Transverse colon (tissue), 4 donors: ENCODE measurements at regions not wholly inside any gene's neighbourhood (a gene's known extent, or its start where the extent isn't known, plus 50 kb on each side); places are given as distances from the start of the nearest gene placed in this dataset.

Experiments
- DNase-seq: peaks from one replicate; pipeline ENCODE4 v3.0.0-alpha.2; 2019
- H3K27ac ChIP-seq, 4 donors: fragments of 200-600 bp; sonication (generic); 2 replicates each; pipeline ENCODE4 v1.5.1; 2016 to 2018; ENCODE audit warnings: inconsistent platforms in 4 of 4
- H3K27me3 ChIP-seq: fragments of 200-600 bp; sonication (generic); 2 replicates; pipeline ENCODE4 v1.5.1; 2017; ENCODE audit warnings: inconsistent platforms
- H3K36me3 ChIP-seq, 4 donors: fragments of 200-600 bp; sonication (generic); 2 replicates each; pipeline ENCODE4 v1.5.1; 2017 to 2019; ENCODE audit warnings: inconsistent platforms in 4 of 4
- H3K4me1 ChIP-seq, 4 donors: fragments of 200-600 bp; sonication (generic); 2 replicates each; pipeline ENCODE4 v1.5.1; 2017 to 2020; ENCODE audit warnings: inconsistent platforms in 4 of 4
- H3K4me3 ChIP-seq, 4 donors: fragments of 200-600 bp; sonication (generic); 1 replicate in 1 of 4; 2 replicates in 3 of 4; pipeline versions ENCODE4 v1.5.1 to v1.6.1; 2017 to 2019; ENCODE audit warnings: inconsistent platforms in 4 of 4
- H3K9me3 ChIP-seq, 2 donors: fragments of 200-600 bp; sonication (generic); 2 replicates each; pipeline ENCODE4 v1.5.1; 2017 to 2019; ENCODE audit warnings: inconsistent platforms in 2 of 2
- EP300 ChIP-seq: sonication (generic); formaldehyde crosslinking; IDR thresholded peaks from one replicate; pipeline ENCODE4 v1.6.1; 2017; ENCODE audit warnings: antibody characterized with exemption, low read depth
- POLR2A ChIP-seq: fragments of 450-650 bp; IDR thresholded peaks from one replicate; pipeline ENCODE4 v1.6.1; 2016; ENCODE audit warnings: antibody characterized with exemption, mild to moderate bottlenecking, moderate library complexity
- POLR2AphosphoS5 ChIP-seq, 3 donors: sonication (generic); formaldehyde crosslinking; IDR thresholded peaks; one replicate each; pipeline ENCODE4 v1.6.1; 2016; ENCODE audit warnings: antibody characterized with exemption in 3 of 3
- WGBS, 2 donors: methylation state at CpG; one replicate each; pipeline ENCODE4 v1.1.5; 2018; ENCODE audit warnings: low coverage in 1 of 2; 5-methylcytosine and 5-hydroxymethylcytosine counted together
- in situ Hi-C, 4 donors: fragments of 200-750 bp; cut with MboI; loops; one replicate each; pipeline versions ENCODE4 v1.15.0 to v1.15.1; 2017; ENCODE audit warnings: low sequenced_read_pairs in 3 of 4, low pct_ligation_motif_present in 1 of 4, low pct_unique_long_range_greater_than_20kb in 1 of 4
- intact Hi-C: fragments of 100-400 bp; cut with DNase I; formaldehyde crosslinking; loops from one replicate; pipeline ENCODE4 v1.15.1; 2023; ENCODE audit warnings: low total_unique reads
- TF ChIP-seq, protein P1 (sequence below), 5 experiments: fragments of 200-600 bp in 3 of 5; fragments of 450-650 bp in 2 of 5; sonication (generic) in 3 of 5; IDR thresholded peaks; 1 replicate in 2 of 5; 2 replicates in 3 of 5; pipeline ENCODE4 v1.5.1; 2016 to 2017; ENCODE audit warnings: antibody characterized with exemption in 5 of 5, inconsistent platforms in 3 of 5, mild to moderate bottlenecking in 2 of 5, moderate library complexity in 1 of 5

DNA sequence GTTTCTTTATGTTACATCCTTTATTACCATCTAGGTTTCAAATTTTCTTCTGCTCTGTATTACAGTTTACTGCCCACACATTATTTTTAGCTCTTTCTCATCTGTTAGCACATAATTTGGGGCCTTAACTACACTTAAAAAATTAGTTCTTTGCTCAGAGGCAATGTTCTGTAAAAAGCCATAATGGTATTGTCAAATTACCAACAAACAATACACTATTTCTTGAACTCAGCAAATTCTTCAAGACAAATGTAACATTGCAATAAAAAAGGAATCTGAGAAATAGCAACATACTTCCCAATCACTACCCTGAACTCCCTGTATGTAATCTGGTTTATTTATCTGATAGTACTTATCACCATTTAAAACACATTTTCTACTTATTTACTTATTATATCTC lies 448.6 kb upstream of the OPRM1 start:
- Histone ChIP-seq H3K27me3 (no peaks in the 10 kb centered on the region), H3K27ac (no peak overlapping the region), H3K9me3 (no peaks in the 10 kb centered on the region), H3K4me3 (no peak overlapping the region), H3K36me3 (no peaks in the 10 kb centered on the region), H3K4me1 (no peaks in the 10 kb centered on the region)
- TF ChIP-seq, protein P1, sequence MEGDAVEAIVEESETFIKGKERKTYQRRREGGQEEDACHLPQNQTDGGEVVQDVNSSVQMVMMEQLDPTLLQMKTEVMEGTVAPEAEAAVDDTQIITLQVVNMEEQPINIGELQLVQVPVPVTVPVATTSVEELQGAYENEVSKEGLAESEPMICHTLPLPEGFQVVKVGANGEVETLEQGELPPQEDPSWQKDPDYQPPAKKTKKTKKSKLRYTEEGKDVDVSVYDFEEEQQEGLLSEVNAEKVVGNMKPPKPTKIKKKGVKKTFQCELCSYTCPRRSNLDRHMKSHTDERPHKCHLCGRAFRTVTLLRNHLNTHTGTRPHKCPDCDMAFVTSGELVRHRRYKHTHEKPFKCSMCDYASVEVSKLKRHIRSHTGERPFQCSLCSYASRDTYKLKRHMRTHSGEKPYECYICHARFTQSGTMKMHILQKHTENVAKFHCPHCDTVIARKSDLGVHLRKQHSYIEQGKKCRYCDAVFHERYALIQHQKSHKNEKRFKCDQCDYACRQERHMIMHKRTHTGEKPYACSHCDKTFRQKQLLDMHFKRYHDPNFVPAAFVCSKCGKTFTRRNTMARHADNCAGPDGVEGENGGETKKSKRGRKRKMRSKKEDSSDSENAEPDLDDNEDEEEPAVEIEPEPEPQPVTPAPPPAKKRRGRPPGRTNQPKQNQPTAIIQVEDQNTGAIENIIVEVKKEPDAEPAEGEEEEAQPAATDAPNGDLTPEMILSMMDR (IDR thresholded peaks at IDR 0.05): no peak
- no peak for TF ChIP-seq POLR2AphosphoS5 (IDR thresholded peaks at IDR 0.05)
- TF ChIP-seq POLR2A: no peak
- no peak for TF ChIP-seq EP300
- in situ Hi-C loops: no loop called here
- intact Hi-C loops: no loop called here
- DNase-seq: no peak

DNA sequence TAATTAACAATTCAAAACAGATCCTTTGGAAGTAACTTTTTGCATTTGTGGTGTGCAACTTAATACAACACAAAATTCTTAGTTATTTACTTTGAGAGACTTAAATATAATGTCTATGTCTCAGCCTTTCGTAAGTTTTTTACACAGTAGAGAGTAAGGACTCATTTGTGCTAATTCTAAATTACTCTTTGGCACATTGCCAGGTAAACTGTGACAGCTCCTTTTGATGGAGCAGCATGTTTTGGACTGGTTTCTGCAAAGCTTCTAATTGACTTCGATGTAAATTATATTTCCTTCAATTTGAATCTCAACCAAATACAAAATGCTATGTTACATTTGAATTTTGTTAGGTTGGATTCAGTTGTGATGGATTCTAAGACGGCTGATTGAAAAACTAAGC lies 450.7 kb upstream of the OPRM1 start:
- in situ Hi-C loops: no loop called here
- Histone ChIP-seq H3K4me3 (no peak overlapping the region), H3K9me3 (no peaks in the 10 kb centered on the region), H3K27me3 (no peaks in the 10 kb centered on the region), H3K4me1 (no peaks in the 10 kb centered on the region), H3K36me3 (no peaks in the 10 kb centered on the region), H3K27ac (no peak overlapping the region)
- intact Hi-C loops: no loop called here
- DNase-seq: no peak
- 74 to 77% methylated on average over 3 of the region's 3 CpGs for WGBS, 2 donors
- no peak for TF ChIP-seq POLR2A
- TF ChIP-seq, protein P1 (IDR thresholded peaks at IDR 0.05): no peak
- TF ChIP-seq POLR2AphosphoS5 (IDR thresholded peaks at IDR 0.05): no peak
- TF ChIP-seq EP300: no peak

DNA sequence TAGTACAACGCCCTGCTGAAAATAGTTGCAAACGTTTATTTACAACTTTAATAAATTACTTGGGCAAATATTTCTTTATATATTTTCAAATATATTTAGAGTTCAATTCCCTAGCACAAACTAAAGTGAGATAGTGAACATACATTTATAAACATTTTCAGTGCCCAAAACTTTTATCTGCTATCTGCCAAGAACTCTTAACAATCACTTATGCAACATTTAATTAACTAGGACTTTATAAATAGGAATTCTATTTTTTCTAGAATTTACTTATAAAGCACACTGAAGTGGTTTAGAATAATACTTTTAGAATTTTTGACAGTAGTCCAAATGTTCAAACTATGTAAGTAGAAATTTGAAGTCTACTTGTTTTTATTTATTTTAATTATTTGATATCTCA lies 452.6 kb upstream of the RGS17 start:
- WGBS, 2 donors: 61 to 78% methylated on average over 2 of the region's 2 CpGs
- TF ChIP-seq, protein P1 (IDR thresholded peaks at IDR 0.05): no peak
- no peak for TF ChIP-seq POLR2AphosphoS5 (IDR thresholded peaks at IDR 0.05)
- no peak for TF ChIP-seq EP300
- TF ChIP-seq POLR2A: no peak
- Histone ChIP-seq H3K4me3 (no peak overlapping the region), H3K9me3 (no peaks in the 10 kb centered on the region), H3K27me3 (no peaks in the 10 kb centered on the region), H3K27ac (no peak overlapping the region), H3K4me1 (no peaks in the 10 kb centered on the region), H3K36me3 (no peaks in the 10 kb centered on the region)
- in situ Hi-C loops: no loop called here
- intact Hi-C loops: no loop called here
- DNase-seq: no peak

DNA sequence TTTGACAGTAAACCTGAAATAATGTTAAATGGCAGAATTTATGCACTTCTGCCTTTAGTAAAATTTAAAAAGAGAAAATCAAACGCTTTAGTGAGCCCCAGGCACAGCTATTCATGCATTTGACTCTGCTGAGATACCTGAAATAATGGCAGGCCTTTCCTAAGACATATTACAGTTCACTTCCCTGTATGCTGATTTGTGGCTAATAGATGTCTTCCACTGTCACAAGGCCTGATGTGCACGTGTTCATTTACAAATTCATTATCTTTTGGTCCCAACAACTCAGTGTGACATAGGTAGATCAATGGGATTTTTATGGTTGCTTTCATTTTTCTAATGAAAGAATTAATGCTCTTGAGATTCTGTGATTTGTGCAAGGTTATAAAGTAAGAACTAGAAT lies 449.7 kb upstream of the RGS17 start:
- DNase-seq: no peak
- intact Hi-C loops (no loop called here), in situ Hi-C loops (no loop called here)
- Histone ChIP-seq H3K36me3 (no peaks in the 10 kb centered on the region), H3K4me3 (no peak overlapping the region), H3K9me3 (no peaks in the 10 kb centered on the region), H3K27me3 (no peaks in the 10 kb centered on the region), H3K27ac (no peak overlapping the region), H3K4me1 (no peaks in the 10 kb centered on the region)
- TF ChIP-seq POLR2AphosphoS5 (IDR thresholded peaks at IDR 0.05) (no peak), EP300 (no peak)
- TF ChIP-seq, protein P1 (IDR thresholded peaks at IDR 0.05): no peak
- 38 to 61% methylated on average over 2 of the region's 2 CpGs for WGBS, 2 donors
